ENCODE measurements at regions not wholly inside any gene's neighbourhood (a gene's known extent, or its start where the extent isn't known, plus 50 kb on each side); places are given as distances from the start of the nearest gene placed in this dataset.

GRCh38 chr11:115691030-115691429 lies 186.8 kb upstream of the CADM1 start:
- TF ChIP-seq REST (IDR thresholded peaks at IDR 0.05; ENCODE audit: insufficient read depth in 1 of 2, low read depth in 2 of 2, low read length in 1 of 2): no peak
- no peak for TF ChIP-seq CTCF (IDR thresholded peaks at IDR 0.05)
- TF ChIP-seq POLR2AphosphoS5 (IDR thresholded peaks at IDR 0.05; ENCODE audit: low read depth, low read length): no peak
- no peak for TF ChIP-seq SIN3A (IDR thresholded peaks at IDR 0.05; ENCODE audit: borderline replicate concordance, insufficient read depth, low read depth, low read length)
